Heart right ventricle (tissue), 16 donors: ENCODE measurements at regions not wholly inside any gene's neighbourhood (a gene's known extent, or its start where the extent isn't known, plus 50 kb on each side); places are given as distances from the start of the nearest gene placed in this dataset.

Experiments
- ATAC-seq, 8 donors: fragments of 200-7000 bp; cut with Tn5 transposase; one replicate each; pipeline ENCODE4 v1.9.1; 2020; ENCODE audit warnings: mild to moderate bottlenecking in 8 of 8, moderate library complexity in 8 of 8, moderate number of reproducible peaks in 1 of 8
- DNase-seq, 2 donors: peaks; one replicate each; pipeline ENCODE4 v3.0.0-alpha.2; 2020
- H3K27ac ChIP-seq, 10 donors: fragments of 200-600 bp; sonication (generic) in 2 of 10; one replicate each; pipeline versions ENCODE4 v1.5.0 to v1.8.0; 2020 to 2022; ENCODE audit warnings: mild to moderate bottlenecking in 3 of 10
- H3K27me3 ChIP-seq, 7 donors: fragments of 200-600 bp; one replicate each; pipeline ENCODE4 v1.8.0; 2021 to 2022; ENCODE audit warnings: mild to moderate bottlenecking in 2 of 7
- H3K36me3 ChIP-seq, 9 donors: fragments of 200-600 bp; sonication (generic) in 1 of 9; one replicate each; pipeline versions ENCODE4 v1.5.0 to v1.8.0; 2020 to 2022; ENCODE audit warnings: mild to moderate bottlenecking in 2 of 9
- H3K4me1 ChIP-seq, 9 donors: fragments of 200-600 bp; sonication (generic) in 1 of 9; one replicate each; pipeline versions ENCODE4 v1.5.0 to v1.8.0; 2020 to 2022; ENCODE audit warnings: mild to moderate bottlenecking in 4 of 9
- H3K4me3 ChIP-seq, 10 donors: fragments of 200-600 bp; sonication (generic) in 2 of 10; one replicate each; pipeline versions ENCODE4 v1.5.0 to v1.8.0; 2020 to 2022; ENCODE audit warnings: mild to moderate bottlenecking in 7 of 10, moderate library complexity in 2 of 10
- H3K9me3 ChIP-seq, 11 donors: fragments of 200-600 bp in 10 of 11; sonication (generic) in 2 of 11; one replicate each; pipeline versions ENCODE4 v1.5.0 to v1.8.0; 2013 to 2022; ENCODE audit warnings: mild to moderate bottlenecking in 2 of 11, control low read depth in 1 of 11, moderate library complexity in 1 of 11
- CTCF ChIP-seq, 9 donors: fragments of 200-600 bp; sonication (generic) in 2 of 9; IDR thresholded peaks; one replicate each; pipeline versions ENCODE4 v1.5.0 to v1.8.0; 2021 to 2022; ENCODE audit warnings: antibody characterized with exemption in 9 of 9, mild to moderate bottlenecking in 5 of 9, moderate library complexity in 1 of 9
- WGBS, 2 donors: extraction: QIAGEN DNeasy Blood & Tissue Kit; methylation state at CpG; one replicate each; pipeline ENCODE4 v1.1.7; 2013; ENCODE audit warnings: inconsistent platforms in 1 of 2; 5-methylcytosine and 5-hydroxymethylcytosine counted together
- intact Hi-C, 10 donors: fragments of 100-400 bp; cut with DNase I; formaldehyde crosslinking; loops; one replicate each; pipeline versions ENCODE4 v1.11.1 to v1.14.2; 2022
- donor health status: Arrhythmogenic right ventricular cardiomyopathy.
- donor health status: ischemic (EF 13 %, LVEDD 7.1; RV severe dilation, severe dysfunction).
- donor health status: healthy with polysubstance abuse.
- donor health status: DM: no; HTN: yes; CAD: no.
- donor health status: DM: no; HTN: no; CAD: no.
- donor health status: ischemic (EF 25% LVEDD 6.9; RV normal size, moderate dysfunction).
- donor health status: ischemic (EF 25% LVEDD 5.7; RV mildly dilated, moderate dysfunction).
- donor health status: healthy.
- donor health status: DM: yes; HTN: yes; CAD: no.
- donor health status: Ischemic cardiomyopathy.
- donor health status: ischemic (EF 35%, LVEDD 5.7; RV mildly dilated, moderate dysfunction).
- donor health status: nonischemic (EF 11% LVEDD 7.7; RV severe dilation, severe dysfunction).
- donor health status: DM: yes; HTN: yes; CAD: no.
- donor health status: PGD.
- donor health status: ischemic (EF 29% LVEDD 5.4; RV normal size, mild dysfunction).
- donor health status: nonischemic (EF 23%, LVEDD 6.1; RV moderate dilation, normal function).

GRCh38 chr2:128402911-128403670, 84.4 kb upstream of the HS6ST1 start:
- intact Hi-C loops, result loop anchor here in 1 of 10 donors (5.0 kb wide), 1 partner anchor 824 kb away; no protein-coding TSS in a partner anchor
- TF ChIP-seq CTCF (IDR thresholded peaks at IDR 0.05), result no peak
- no peaks in the 10 kb centered on the region for H3K36me3 ChIP-seq
- H3K9me3 ChIP-seq, result no peaks in the 10 kb centered on the region
- no peaks in the 10 kb centered on the region for H3K4me1 ChIP-seq
- WGBS, 2 donors, result 69 to 91% methylated on average over 13 of the region's 13 CpGs
- no peak for DNase-seq
- no peak for ATAC-seq
- H3K27me3 ChIP-seq, result peaks cover 0 to 5% (median 0%) of the 10 kb centered on the region in 7 donors
- no peak overlapping the region for H3K27ac ChIP-seq
- no peak overlapping the region for H3K4me3 ChIP-seq

GRCh38 chr2:128403814-128404708, 85.4 kb upstream of the HS6ST1 start:
- WGBS, 2 donors, result 89 to 90% methylated on average over 5 of the region's 5 CpGs
- no peak overlapping the region for H3K4me3 ChIP-seq
- no peaks in the 10 kb centered on the region for H3K4me1 ChIP-seq
- no peak for TF ChIP-seq CTCF (IDR thresholded peaks at IDR 0.05)
- H3K27me3 ChIP-seq, result peaks cover 0 to 5% (median 0%) of the 10 kb centered on the region in 7 donors
- no peaks in the 10 kb centered on the region for H3K9me3 ChIP-seq
- intact Hi-C loops, result loop anchor here in 1 of 10 donors (5.0 kb wide), 1 partner anchor 823 kb away; no protein-coding TSS in a partner anchor
- DNase-seq, result no peak
- H3K27ac ChIP-seq, result no peak overlapping the region
- H3K36me3 ChIP-seq, result no peaks in the 10 kb centered on the region
- ATAC-seq, result no peak

- no peak for DNase-seq
- Histone ChIP-seq H3K9me3 (no peaks in the 10 kb centered on the region), H3K4me1 (no peaks in the 10 kb centered on the region), H3K36me3 (no peaks in the 10 kb centered on the region), H3K27ac (no peak overlapping the region), H3K27me3 (peaks cover 0 to 5% (median 0%) of the 10 kb centered on the region in 7 donors), H3K4me3 (no peak overlapping the region)
- 84 to 92% methylated on average over 11 of the region's 11 CpGs for WGBS, 2 donors
- TF ChIP-seq CTCF (IDR thresholded peaks at IDR 0.05), result no peak
- no peak for ATAC-seq
- intact Hi-C loops, result loop anchor here in 1 of 10 donors (5.0 kb wide), 1 partner anchor 822 kb away; no protein-coding TSS in a partner anchor
Measured at GRCh38 chr2:128404709-128405466, 86.2 kb upstream of the HS6ST1 start.

GRCh38 chr2:128405467-128405900, 86.8 kb upstream of the HS6ST1 start:
- Histone ChIP-seq H3K9me3 (no peaks in the 10 kb centered on the region), H3K27ac (no peak overlapping the region), H3K4me3 (no peak overlapping the region), H3K4me1 (no peaks in the 10 kb centered on the region), H3K27me3 (peaks cover 0 to 5% (median 0%) of the 10 kb centered on the region in 7 donors), H3K36me3 (no peaks in the 10 kb centered on the region)
- 71 to 77% methylated on average over 5 of the region's 5 CpGs for WGBS, 2 donors
- DNase-seq (no peak), ATAC-seq (no peak)
- no peak for TF ChIP-seq CTCF (IDR thresholded peaks at IDR 0.05)
- intact Hi-C loops, result no loop called here
